ENCODE measurements at regions not wholly inside any gene's neighbourhood (a gene's known extent, or its start where the extent isn't known, plus 50 kb on each side); places are given as distances from the start of the nearest gene placed in this dataset.
"Not testable (repeated sequence)": the region's sequence is repeated elsewhere in the genome, so short reads cannot be mapped to it uniquely, and the experiment has no call there.

DNA sequence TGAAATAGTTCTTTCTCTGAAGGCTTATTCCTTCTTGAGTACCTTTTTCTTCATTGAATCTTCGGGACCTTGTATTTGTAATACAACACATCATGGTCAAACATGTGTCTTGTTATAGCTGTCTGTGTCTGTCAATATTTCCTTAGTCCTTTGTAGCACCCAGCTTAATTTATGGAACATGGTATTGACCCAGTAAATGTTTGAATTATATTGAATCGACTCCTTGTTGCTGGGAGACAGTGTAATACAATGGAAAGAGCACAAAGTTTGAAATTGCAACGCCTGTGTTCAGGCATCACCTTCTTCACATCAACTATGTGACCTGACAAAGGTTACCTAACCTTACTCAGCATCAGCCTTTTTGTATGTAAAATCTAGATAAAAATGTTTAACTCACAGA lies 267.2 kb upstream of the CYRIA start:
- DNase-seq (ENCODE audit: low read depth in 4 of 4, low spot score in 3 of 4), result no peak

DNA sequence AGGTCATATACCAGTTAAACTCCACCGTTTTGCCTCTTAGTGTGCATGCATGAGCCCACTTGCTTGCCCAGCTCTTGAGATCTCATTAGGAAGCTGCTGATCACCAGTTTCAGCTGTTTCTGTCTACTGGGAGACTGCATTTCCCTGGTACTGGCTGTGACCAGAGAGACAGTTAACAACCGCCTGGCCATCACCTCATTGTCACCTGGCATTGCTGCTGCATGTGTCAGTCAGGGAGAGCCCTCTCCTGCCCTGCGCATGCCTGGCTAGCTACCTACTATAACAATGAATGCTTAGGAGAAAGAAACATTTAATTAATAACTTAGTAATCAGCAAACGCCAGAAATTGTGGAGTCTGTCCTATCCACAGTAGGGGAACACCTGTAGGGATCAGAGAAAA lies 265.8 kb upstream of the CYRIA start:
- no peak for DNase-seq (ENCODE audit: low read depth in 4 of 4, low spot score in 3 of 4)

DNA sequence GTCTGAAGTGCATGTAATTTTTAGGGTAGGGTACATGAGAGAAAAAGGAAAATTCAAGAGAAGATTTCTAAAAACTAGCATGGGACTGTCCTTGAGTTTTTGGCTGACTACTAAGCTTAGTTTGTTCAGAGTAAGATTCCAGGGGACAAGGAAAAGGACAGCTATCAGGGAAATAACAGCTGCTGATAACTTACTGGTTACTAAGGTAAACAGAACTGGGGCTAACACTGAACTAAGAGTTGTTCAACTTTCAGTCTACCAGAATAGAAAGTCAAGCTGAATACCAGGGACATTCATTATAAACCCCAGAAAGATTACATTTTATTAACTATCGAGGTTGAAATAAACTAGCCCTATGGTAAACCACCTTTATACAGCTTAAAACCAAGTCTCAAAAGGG lies 261.8 kb upstream of the CYRIA start:
- DNase-seq (ENCODE audit: low read depth in 4 of 4, low spot score in 3 of 4), result no peak

DNA sequence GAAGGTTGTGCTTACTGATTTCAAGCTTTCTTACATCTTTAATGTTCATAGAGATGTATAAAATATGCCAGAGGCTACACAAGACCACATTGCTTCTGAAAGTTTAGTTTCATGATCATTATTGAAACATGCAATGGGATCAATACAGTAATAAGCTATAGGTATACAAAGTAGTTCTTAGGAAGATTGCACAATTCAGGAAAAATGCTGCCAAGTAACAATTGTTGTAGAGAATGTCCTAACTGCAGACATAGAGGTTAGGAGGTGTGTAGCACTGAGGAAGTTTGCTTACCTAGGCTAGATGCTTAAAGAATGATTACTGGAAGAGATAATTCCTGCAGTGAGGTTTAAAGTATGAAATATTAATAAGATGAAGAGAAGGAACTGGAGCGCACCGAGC lies 259.5 kb upstream of the CYRIA start:
- no peak for DNase-seq (ENCODE audit: low read depth in 4 of 4, low spot score in 3 of 4)

DNA sequence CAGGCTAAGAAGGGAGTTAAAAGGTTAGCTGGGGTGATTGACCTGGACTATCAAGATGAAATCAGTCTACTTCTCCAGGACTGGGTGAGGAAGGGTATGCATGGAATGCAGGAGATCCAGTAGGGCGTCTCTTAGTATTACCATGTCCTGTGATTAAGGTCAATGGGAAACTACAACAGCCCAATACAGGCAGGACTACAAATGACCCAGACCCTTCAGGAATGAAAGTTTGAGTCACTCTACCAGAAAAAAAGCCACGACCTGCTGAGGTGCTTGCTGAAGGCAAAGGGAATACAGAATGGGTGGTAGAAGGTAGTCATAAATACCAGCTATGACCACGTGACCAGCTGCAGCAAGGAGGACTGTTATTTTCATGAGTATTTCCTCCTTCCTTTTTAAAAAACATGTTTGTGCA lies 249.7 kb upstream of the CYRIA start:
- DNase-seq (ENCODE audit: low read depth in 4 of 4, low spot score in 3 of 4), result not testable (repeated sequence)

DNA sequence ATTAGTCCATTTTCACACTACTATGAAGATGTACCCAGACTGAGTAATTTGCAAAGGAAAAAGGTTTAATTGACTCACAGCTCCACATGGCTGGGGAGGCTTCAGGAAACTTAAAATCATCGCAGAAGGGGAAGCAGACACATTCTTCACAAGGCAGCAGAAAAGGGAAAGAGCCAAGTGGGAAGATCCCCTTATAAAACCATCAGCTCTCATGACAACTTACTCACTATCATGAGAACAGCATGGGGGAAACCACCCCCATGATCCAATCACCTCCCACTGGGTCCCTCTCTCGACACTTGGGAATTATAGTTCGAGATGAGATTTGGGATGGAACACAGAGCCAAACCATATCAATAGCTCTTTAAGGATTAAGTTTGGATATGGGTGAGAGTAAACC lies 246.1 kb upstream of the CYRIA start:
- no peak for DNase-seq (ENCODE audit: low read depth in 4 of 4, low spot score in 3 of 4)

DNA sequence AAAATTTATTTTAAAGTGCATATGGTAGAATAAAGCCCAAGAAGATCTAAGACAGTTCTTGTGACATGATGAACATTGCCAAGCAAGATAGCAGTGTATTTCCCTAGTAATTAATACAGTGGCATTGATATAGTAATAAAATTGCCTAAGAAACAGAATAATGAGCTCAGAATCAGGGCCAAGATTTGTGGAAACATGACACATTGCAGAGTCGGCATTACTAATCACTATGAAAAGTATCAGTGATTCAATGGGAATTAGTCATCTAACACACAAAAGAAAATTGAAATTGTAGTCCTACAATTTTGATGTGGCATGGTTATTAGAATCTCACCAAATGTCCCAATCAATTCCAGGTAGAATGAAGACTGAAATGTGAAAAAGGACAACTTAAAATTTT lies 243.0 kb upstream of the CYRIA start:
- DNase-seq (ENCODE audit: low read depth in 4 of 4, low spot score in 3 of 4), result no peak

DNA sequence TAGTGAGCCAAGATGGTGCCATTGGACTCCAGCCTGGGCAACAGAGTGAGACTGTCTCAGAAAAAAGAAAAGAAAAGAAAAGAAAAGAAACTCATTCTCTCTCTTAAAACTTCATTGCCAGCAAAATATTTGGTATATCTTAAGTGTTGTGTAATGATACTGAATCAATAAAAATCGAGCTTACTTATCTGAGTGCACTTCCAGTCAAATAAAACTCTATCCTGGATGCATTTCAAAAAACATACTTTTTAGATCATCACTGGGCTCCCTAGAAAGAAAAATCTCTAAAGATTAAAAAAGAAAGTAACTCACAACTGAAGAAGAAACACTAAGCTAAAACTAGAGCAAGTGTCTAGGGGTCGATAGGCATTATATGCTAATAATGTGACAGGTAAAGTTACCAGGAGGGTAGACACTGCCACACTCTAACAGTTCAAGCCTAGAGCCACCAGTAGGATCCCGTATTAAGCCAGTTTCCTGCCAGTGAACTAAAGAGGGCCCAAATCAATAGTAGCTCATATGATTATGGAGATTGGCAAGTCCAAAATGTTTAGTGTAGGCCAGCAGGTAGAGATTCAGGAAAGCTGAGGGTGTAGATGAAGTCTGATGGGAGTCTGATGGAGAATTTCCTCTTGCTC lies 242.1 kb upstream of the CYRIA start:
- DNase-seq (ENCODE audit: low read depth in 4 of 4, low spot score in 3 of 4), result no peak

DNA sequence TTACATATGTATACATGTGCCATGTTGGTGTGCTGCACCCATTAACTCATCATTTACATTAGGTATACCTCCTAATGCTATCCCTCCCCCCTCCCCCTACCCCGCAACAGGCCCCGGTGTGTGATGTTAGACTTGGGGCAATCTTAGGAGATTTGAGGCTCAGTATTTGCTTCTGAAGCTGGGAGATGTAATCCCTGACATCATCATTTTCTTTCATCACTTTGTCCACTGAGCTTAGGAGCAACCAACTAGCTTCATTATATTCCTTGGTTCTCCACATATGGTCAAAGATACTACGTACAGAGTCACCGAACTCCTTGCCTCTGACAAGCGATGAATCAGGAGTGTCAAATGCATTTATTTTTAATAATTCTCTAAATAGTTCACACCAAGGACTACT lies 239.7 kb upstream of the CYRIA start:
- DNase-seq (ENCODE audit: low read depth in 4 of 4, low spot score in 3 of 4), result not testable (repeated sequence)

DNA sequence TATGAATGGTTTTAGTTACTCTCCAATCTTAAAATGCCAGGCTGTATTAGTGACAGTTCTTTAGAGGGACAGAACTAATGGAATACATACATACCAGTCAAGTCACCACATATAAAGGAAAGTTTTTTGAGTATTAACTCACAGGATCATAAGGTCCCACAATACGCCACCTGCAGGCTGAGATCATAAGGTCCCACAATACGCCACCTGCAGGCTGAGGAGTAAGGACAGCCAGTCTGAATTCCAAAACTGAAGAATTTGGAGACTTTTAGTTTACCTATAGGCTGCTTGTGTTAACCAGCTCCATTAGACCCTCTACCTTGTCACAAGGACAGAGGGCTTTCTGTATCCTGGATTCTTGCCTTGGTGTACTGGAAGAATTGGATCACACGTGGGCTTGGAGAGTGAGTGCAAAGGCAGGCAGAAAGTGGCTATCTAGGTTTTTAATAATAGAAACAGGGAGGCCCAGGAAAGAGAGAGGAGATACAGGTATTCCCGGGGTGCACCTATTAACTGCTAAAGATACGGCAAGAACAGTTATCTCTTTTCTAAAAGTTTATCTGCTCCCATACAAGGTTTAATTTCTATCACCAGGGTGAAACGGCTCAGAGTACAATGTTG lies 234.9 kb upstream of the CYRIA start:
- DNase-seq (ENCODE audit: low read depth in 4 of 4, low spot score in 3 of 4), result no peak

DNA sequence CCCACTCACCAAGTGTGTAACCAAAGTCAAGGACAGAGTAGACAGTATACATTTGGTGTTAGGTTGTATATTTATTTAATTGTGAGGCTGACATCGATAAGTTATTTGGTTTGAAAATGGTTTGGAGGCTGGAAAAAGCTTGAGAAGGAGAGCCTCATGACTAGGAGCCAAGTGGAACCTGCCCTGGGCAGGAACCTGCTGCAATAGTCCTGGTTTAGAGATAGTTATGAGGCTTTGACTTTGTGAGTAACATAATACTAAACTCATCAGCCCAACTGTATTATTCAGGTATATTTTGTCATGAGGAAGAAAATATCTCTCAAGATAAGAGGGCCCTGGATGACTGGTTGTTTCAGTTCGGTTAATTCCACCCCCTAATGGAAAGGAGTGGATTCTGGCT lies 234.3 kb upstream of the CYRIA start:
- no peak for DNase-seq (ENCODE audit: low read depth in 4 of 4, low spot score in 3 of 4)

DNA sequence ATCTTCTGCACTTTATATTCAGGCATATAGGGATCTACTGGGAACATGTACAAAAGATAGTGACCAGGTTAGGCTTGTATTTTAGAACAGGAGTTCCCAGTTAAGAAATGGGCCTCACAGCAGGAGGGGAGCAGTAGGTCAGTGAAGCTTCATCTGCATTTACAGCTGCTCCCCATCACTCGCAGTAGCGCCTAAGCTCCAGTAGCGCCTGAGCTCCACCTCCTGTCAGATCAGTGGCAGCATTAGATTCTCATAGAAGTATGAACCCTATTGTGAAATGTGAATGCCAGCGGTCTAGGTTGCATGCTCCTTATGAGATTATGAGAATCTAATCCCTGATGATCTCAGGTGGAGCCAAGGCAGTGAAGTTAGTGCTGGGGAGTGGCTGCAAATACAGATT lies 224.4 kb upstream of the CYRIA start:
- no peak for DNase-seq (ENCODE audit: low read depth in 4 of 4, low spot score in 3 of 4)

DNA sequence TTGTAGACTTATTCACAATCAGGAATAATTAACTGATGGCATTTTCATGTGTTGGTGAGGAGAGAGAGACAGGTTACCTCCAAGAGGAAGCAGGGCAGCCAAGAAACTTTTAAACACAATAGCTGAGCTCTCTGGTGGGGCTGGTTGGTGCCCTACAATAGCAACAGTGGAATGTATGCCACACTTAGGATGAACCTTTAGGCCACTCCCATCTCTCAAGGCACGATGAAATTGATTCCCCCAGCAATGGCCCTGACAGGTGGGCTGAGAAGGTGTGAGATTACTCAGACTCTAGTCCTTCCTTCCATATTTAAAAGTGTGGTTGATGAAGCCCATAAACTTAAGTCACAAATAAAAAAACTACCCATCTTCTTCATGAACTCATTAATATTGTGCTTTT lies 219.4 kb upstream of the CYRIA start:
- no peak for DNase-seq (ENCODE audit: low read depth in 4 of 4, low spot score in 3 of 4)

DNA sequence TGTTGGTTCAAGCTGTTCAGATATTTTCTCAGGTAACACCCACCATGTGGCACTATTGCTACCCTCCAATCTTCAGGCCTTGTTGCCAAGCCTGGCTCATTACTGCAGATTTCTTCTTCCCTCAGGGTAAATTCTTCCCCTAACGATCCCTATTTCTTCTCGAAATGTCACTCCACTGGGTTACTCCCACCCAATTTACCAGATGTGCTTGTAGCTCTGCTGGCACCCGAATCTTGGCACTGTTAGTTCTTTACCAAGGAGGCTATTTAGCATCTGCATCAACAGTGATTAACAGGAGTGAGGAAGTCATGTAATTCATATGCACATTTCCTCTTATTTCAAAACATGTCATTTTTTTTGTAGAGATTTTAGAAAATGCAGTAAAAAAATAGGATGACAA lies 217.1 kb upstream of the CYRIA start:
- DNase-seq (ENCODE audit: low read depth in 4 of 4, low spot score in 3 of 4), result no peak

DNA sequence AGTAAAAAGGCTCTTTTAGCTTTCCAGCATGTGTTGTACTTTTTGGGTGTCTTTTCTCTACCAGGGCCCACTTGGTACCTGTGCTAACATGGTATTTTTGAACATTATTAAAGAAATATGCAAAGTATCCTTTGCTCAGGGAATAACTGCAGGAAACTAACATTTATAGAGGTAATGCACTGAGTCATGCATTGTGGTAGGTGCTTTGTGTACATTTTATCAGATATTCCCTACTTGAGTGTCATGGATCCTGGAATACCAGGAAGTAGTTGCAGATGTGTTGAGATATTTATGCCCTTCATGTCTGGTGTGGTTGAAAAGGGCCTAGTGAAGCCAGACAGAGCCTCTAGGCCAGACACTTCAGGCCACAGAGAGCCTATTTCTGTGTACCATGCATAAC lies 215.5 kb upstream of the CYRIA start:
- DNase-seq (ENCODE audit: low read depth in 4 of 4, low spot score in 3 of 4), result no peak

DNA sequence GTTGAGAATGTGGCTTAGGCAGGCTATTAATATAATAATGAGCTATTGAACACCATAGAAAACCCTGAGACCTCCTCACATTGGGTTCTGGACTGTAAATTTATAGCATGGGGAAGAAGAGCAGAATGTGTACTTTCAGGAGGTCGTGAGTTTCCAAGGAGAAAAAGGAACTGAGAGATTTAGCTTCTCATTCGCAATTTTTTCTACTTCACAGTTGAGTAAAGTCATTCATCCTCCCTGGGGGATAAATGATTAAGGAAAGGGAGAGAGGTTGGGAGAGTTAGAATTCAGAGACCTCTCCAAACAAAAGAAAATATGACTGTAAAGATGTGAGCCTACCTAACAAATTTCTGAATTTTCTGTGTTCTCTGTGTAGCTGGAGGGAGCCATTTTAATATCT lies 205.8 kb upstream of the CYRIA start:
- DNase-seq (ENCODE audit: low read depth in 4 of 4, low spot score in 3 of 4), result no peak

DNA sequence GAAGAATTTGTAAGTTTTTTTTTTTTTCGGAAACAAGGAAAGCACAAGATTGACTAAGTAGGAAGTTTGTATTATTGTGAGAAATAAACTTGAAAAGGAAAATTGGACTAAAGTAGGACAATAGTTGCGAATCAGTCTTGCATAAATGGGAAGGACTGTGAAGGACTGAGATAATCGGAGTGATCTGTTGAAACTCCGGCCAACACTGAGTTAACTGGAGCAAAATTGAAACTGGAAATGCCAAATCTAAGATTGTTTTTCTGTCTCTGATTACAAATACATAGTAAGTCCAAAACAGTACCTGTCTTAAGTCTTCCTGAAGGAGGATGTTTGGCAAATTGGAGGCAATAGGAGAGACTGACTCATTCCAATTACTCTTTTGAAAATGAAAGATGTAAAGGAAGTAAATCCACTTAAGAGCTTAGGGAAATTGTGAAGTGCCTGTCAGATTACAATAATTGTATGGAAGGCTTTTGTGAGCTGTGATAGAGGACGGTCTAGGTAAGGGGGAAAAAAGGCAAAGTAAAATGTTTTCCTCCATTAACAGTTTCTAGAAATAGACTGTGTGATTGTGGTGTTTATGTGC lies 204.9 kb upstream of the CYRIA start:
- DNase-seq (ENCODE audit: low read depth in 4 of 4, low spot score in 3 of 4), result no peak

DNA sequence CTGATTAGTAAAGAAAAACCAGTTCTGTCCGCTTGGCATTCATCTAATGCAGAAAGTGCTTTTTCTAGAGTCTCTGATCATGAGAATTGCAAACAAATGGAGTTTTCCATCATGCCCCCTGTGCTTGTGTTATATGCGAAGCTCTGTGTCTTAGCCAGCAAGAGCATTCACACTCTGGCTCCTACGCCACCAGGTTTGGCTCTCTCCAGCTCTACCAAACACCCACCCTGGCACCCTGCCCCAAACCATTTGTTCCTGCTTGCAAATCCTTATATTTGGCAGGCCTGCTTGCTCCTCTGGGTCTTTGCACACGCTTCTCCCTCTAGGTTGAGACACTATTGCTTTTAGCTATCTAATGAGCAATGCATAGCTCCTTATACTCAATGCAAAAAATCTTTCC lies 204.1 kb upstream of the CYRIA start:
- no peak for DNase-seq (ENCODE audit: low read depth in 4 of 4, low spot score in 3 of 4)

DNA sequence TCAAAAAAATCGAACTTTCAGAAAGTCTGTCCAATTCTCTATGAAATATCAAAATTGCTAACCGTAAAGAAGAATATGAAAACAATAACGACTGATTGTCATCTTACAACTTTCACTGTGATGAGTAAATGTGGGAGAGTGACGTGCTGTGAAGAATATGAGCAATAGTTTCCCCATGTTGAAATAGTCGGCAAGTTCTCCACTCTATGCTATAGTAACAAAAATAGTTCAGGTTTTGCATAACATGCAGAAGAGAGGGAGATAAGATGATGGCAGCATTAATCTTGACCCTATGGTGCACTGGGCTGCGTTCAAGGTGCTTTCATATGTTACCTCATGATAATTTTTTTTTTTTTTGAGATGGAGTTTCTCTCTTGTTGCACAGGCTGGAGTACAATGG lies 196.8 kb upstream of the CYRIA start:
- DNase-seq (ENCODE audit: low read depth in 4 of 4, low spot score in 3 of 4), result no peak

DNA sequence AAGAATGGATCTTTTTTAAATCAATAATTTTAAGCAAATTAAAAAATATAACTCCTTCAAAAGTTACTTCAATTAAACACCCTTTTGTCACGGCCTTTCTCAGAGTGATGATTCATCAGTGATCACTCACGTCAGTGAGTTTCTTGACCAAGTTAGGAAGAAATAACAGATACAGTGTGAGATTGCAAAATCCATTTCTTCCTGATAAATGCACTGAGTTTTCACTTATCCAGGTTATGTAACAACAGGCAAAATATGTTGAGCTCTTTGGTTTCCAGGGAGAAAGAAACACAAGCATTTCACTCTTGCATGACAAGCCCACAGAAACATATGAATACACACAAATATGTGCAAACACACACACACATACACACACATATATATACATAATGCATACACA lies 195.9 kb upstream of the CYRIA start:
- DNase-seq (ENCODE audit: low read depth in 4 of 4, low spot score in 3 of 4), result no peak

DNA sequence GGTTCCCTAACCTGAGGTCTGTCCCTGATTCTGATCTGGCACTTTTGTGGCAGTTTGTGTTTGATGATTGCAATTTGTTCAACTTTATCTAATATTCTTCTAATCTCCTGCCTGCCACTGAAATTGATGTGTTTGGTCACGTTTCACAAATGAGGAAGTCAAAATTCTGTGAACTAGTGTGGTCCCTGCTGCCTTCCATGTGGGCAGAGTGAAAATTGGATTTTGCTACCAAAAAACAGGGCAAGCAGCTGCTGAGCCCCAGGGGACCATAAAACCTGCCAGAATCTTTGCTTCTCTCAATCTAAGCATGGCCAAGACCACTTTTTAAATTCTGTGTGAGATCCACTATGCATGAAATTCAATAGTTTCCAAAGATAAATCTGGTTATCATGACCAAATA lies 195.5 kb upstream of the CYRIA start:
- DNase-seq (ENCODE audit: low read depth in 4 of 4, low spot score in 3 of 4), result no peak

DNA sequence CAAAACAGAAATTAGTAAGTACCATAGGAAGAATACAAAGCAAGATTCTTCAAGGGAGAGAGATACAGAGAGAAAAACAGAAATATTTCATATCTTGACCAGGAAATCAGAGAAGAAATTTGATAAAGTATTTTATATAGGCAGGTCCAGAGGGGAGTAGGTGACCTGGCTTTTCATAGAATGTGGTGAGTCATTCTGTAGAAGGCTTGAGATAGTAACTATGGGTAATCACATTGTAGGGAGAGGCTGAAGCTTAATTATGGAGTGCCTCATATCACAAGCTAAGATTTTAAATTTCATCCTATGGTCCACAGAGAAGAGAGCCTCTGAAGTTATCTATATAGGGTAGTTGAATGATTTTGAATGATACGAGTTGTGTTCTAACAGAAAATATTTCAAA lies 195.0 kb upstream of the CYRIA start:
- no peak for DNase-seq (ENCODE audit: low read depth in 4 of 4, low spot score in 3 of 4)

DNA sequence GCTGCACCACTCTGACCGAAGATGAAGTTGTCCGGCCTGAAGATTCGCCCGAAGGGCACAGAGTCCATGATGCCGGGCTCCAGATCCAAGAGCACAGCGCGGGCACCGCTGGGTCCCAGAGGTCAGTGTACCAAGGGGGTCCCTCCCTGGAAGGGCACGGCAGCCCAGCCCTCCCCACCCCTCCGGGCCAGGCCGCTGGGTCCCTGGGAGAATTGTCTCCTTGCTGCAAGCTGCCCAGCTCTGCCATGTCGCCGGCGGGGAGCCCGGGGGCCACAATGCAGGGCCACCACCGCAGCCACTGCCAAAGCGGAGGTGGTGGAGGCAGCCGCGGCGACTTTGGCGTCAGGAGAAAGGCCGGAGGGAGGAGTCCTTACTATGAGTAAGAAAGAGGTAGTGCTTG lies 189.5 kb upstream of the CYRIA start:
- DNase-seq (ENCODE audit: low read depth in 4 of 4, low spot score in 3 of 4), result no peak
